ENCODE measurements at regions not wholly inside any gene's neighbourhood (a gene's known extent, or its start where the extent isn't known, plus 50 kb on each side); places are given as distances from the start of the nearest gene placed in this dataset.

DNA sequence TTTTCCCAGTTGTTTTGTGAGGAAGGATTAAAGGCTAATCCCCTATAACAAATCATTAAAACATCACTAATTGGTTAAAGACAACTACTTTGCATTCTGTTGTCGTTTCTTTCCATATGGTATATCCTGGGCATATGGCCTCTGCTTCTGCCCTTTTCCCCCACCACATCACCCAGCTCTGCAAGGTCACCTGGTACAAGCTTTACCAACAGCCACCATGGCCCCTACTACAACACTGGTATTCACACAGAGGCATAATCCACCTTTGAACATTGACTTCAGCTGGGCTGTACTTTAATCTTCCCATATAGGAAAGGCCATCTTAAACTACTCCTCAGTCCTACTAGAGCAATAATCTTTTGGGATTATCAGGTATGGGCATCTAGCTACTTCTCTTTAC, 866.1 kb downstream of the TLE4 start:
- TF ChIP-seq, protein P1, sequence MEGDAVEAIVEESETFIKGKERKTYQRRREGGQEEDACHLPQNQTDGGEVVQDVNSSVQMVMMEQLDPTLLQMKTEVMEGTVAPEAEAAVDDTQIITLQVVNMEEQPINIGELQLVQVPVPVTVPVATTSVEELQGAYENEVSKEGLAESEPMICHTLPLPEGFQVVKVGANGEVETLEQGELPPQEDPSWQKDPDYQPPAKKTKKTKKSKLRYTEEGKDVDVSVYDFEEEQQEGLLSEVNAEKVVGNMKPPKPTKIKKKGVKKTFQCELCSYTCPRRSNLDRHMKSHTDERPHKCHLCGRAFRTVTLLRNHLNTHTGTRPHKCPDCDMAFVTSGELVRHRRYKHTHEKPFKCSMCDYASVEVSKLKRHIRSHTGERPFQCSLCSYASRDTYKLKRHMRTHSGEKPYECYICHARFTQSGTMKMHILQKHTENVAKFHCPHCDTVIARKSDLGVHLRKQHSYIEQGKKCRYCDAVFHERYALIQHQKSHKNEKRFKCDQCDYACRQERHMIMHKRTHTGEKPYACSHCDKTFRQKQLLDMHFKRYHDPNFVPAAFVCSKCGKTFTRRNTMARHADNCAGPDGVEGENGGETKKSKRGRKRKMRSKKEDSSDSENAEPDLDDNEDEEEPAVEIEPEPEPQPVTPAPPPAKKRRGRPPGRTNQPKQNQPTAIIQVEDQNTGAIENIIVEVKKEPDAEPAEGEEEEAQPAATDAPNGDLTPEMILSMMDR (IDR thresholded peaks at IDR 0.05; ENCODE audit: low read length): no peak
- TF ChIP-seq EZH2phosphoT487 (IDR thresholded peaks at IDR 0.05; ENCODE audit: low read length) (no peak), EZH2 (optimal IDR thresholded peaks at IDR 0.05; ENCODE audit: low read depth, low read length) (no peak)
